NB4 (cell line): ENCODE measurements at regions not wholly inside any gene's neighbourhood (a gene's known extent, or its start where the extent isn't known, plus 50 kb on each side); places are given as distances from the start of the nearest gene placed in this dataset.

Experiments used
- DNase-seq: peaks from one replicate; pipeline ENCODE4 v3.0.0; 2010; ENCODE audit warnings: low read depth
- H3K4me3 ChIP-seq: one replicate; pipeline ENCODE4 v1.5.1; 2011; ENCODE audit warnings: mild to moderate bottlenecking, low read depth, low read length, moderate library complexity
- MAX ChIP-seq: IDR thresholded peaks from 2 replicates; pipeline ENCODE4 v1.6.1; 2011; ENCODE audit warnings: low read depth, low read length
- MYC ChIP-seq: IDR thresholded peaks from 2 replicates; pipeline ENCODE4 v1.6.1; 2011; ENCODE audit warnings: low read depth, low read length
- POLR2A ChIP-seq: IDR thresholded peaks from 2 replicates; pipeline ENCODE4 v1.6.1; 2011; ENCODE audit warnings: mild to moderate bottlenecking; ENCODE audit not compliant: insufficient read length; ENCODE audit errors: extremely low read depth
- TF ChIP-seq, protein P1 (sequence below): IDR thresholded peaks from one replicate; pipeline ENCODE4 v1.5.1; 2012; ENCODE audit warnings: low read depth, low read length

DNA sequence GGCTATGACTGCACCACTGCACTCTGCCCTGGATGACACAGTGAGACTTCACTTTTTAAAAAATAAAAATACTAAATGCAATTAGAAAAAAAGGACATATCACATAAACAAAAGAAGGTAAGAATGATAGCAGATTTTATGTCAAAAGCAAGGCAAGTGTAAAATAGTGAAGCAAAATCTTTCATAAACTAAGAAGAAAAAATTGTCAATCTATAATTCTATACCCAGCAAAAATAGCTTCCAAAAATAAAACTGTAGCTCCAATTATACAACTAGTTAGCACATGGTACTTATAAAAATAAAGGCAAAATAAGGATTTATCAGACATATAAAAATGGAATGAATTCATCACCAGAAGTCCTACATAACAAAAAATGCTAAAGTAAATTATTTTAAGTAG, 85.4 kb upstream of the SVIL start:
- TF ChIP-seq, protein P1, sequence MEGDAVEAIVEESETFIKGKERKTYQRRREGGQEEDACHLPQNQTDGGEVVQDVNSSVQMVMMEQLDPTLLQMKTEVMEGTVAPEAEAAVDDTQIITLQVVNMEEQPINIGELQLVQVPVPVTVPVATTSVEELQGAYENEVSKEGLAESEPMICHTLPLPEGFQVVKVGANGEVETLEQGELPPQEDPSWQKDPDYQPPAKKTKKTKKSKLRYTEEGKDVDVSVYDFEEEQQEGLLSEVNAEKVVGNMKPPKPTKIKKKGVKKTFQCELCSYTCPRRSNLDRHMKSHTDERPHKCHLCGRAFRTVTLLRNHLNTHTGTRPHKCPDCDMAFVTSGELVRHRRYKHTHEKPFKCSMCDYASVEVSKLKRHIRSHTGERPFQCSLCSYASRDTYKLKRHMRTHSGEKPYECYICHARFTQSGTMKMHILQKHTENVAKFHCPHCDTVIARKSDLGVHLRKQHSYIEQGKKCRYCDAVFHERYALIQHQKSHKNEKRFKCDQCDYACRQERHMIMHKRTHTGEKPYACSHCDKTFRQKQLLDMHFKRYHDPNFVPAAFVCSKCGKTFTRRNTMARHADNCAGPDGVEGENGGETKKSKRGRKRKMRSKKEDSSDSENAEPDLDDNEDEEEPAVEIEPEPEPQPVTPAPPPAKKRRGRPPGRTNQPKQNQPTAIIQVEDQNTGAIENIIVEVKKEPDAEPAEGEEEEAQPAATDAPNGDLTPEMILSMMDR: no peak
- TF ChIP-seq MYC: no peak
- TF ChIP-seq MAX: no peak
- no peak overlapping the region for H3K4me3 ChIP-seq
- DNase-seq: no peak

GRCh38 chr10:29719281-29719675, 84.5 kb upstream of the SVIL start:
- no peak for TF ChIP-seq POLR2A
- no peak for TF ChIP-seq MAX
- no peak for TF ChIP-seq MYC
- TF ChIP-seq, protein P1: no peak
- DNase-seq: no peak
- H3K4me3 ChIP-seq: no peak overlapping the region

DNA sequence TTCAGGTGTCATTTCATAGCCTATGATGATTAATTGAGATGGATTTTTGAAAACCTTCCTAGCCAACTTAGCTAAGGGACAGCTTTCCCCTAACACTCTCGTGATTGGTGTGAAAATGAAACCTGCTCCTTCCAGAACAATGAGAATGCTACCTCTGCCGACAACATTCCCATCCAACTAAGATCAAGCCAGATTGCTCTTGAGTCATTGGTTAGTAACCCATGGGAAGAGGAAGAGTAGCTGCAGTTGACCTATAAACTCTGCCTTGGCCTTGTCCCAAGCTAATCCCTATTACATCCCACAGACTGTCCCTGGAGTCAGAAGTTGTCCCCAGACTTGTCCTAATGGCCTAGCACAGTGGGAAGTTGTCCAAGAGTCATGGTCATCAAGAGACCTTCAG, 80.5 kb upstream of the SVIL start:
- TF ChIP-seq MAX (no peak), MYC (no peak), POLR2A (no peak)
- TF ChIP-seq, protein P1: no peak
- H3K4me3 ChIP-seq: no peak overlapping the region
- DNase-seq: no peak

DNA sequence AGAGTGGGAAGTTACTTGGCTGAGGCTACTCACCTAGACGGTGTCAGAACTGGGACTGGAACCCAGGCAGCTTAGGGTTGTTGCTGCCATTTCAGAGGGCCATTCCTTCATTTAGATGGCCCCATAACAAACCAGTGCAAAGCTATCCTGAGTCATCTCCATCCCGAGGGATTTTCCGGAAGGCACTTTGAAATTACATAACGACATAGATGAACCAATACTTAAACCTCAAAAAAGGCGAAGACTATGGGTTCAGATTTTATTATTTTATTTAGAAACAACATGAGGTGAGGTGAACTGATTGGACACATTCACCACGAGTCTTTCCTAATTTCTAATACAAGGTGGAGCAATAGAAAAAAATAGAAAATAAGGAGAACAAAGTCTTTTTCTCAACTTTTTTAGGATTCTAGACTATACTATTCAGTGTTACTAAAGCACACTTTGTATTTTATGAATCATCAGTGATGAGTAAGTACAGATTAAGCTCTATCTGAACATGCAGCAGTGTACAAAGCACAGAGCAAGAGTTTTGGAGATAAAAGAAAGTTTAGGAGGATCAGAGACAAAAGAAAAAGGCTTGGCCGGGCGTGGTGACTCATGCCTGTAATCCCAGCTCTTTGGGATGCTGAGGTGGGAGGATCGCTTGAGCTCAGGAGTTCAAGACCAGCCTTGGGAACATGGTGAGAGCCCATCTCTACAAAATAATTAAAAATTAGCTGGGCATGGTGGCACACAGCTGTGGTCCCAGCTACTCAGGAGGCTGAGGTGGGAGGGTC, 79.5 kb upstream of the SVIL start:
- no peak for DNase-seq
- TF ChIP-seq POLR2A (no peak), MYC (no peak), MAX (no peak)
- TF ChIP-seq, protein P1: no peak
- H3K4me3 ChIP-seq: no peak overlapping the region

GRCh38 chr10:29713450-29713849, 78.7 kb upstream of the SVIL start:
- no peak overlapping the region for H3K4me3 ChIP-seq
- DNase-seq: no peak
- TF ChIP-seq MAX (no peak), POLR2A (no peak)
- TF ChIP-seq, protein P1: no peak
